HG02840 (cell line): ENCODE measurements at regions not wholly inside any gene's neighbourhood (a gene's known extent, or its start where the extent isn't known, plus 50 kb on each side); places are given as distances from the start of the nearest gene placed in this dataset.

Source experiments
- ATAC-seq: cut with Tn5 transposase; IDR thresholded peaks from one replicate; pipeline ENCODE4 v1.9.1; 2021; ENCODE audit warnings: mild to moderate bottlenecking, moderate library complexity, moderate number of reproducible peaks; ENCODE audit not compliant: unreplicated experiment, low FRiP score

GRCh38 chr13:88926890-88927502 lies 1255.8 kb downstream of the SLITRK5 start:
- ATAC-seq: no peak

GRCh38 chr13:88932950-88933349 lies 1261.8 kb downstream of the SLITRK5 start:
- ATAC-seq: no peak

GRCh38 chr13:88937384-88937783 lies 1266.2 kb downstream of the SLITRK5 start:
- ATAC-seq: no peak

- no peak for ATAC-seq
These were observed 1274.6 kb downstream of the SLITRK5 start for GRCh38 chr13:88945793-88946192.

GRCh38 chr13:88948501-88948900 lies 1277.3 kb downstream of the SLITRK5 start:
- no peak for ATAC-seq

GRCh38 chr13:88958821-88959220 lies 1287.7 kb downstream of the SLITRK5 start:
- ATAC-seq: no peak

- ATAC-seq: no peak
These were observed 1305.3 kb downstream of the SLITRK5 start for GRCh38 chr13:88976466-88976865.

GRCh38 chr13:88978607-88979006 lies 1307.4 kb downstream of the SLITRK5 start:
- no peak for ATAC-seq

GRCh38 chr13:88979465-88980175 lies 1308.4 kb downstream of the SLITRK5 start:
- no peak for ATAC-seq

GRCh38 chr13:89003656-89004055 lies 1332.5 kb downstream of the SLITRK5 start:
- ATAC-seq: no peak

GRCh38 chr13:89011615-89012014 lies 1340.4 kb downstream of the SLITRK5 start:
- ATAC-seq: no peak

- ATAC-seq: no peak
These were observed 1356.6 kb downstream of the SLITRK5 start for GRCh38 chr13:89027694-89028306.

- no peak for ATAC-seq
These were observed 1357.9 kb downstream of the SLITRK5 start for GRCh38 chr13:89029062-89029461.

- ATAC-seq: no peak
These were observed 1362.8 kb downstream of the SLITRK5 start for GRCh38 chr13:89034015-89034414.

- no peak for ATAC-seq
These were observed 1381.5 kb downstream of the SLITRK5 start for GRCh38 chr13:89052699-89053098.

GRCh38 chr13:89053418-89053817 lies 1382.2 kb downstream of the SLITRK5 start:
- ATAC-seq: no peak

- ATAC-seq: no peak
These were observed 1386.1 kb downstream of the SLITRK5 start for GRCh38 chr13:89057274-89057673.

- ATAC-seq: no peak
These were observed 1386.7 kb downstream of the SLITRK5 start for GRCh38 chr13:89057862-89058261.

- no peak for ATAC-seq
These were observed 1390.7 kb downstream of the SLITRK5 start for GRCh38 chr13:89061821-89062220.

- ATAC-seq: no peak
These were observed 1395.8 kb downstream of the SLITRK5 start for GRCh38 chr13:89066868-89067466.

GRCh38 chr13:89072979-89073378 lies 1401.8 kb downstream of the SLITRK5 start:
- no peak for ATAC-seq
